ENCODE measurements at regions not wholly inside any gene's neighbourhood (a gene's known extent, or its start where the extent isn't known, plus 50 kb on each side); places are given as distances from the start of the nearest gene placed in this dataset.

- no peaks in the 10 kb centered on the region for H3K4me1 Mint-ChIP-seq
- Histone ChIP-seq H3K27me3 (ENCODE audit: control insufficient read depth, insufficient read depth, low read length, poor library complexity, severe bottlenecking) (no peaks in the 10 kb centered on the region), H3K27ac (ENCODE audit: low read depth, low read length) (no peak overlapping the region), H3K9me3 (ENCODE audit: control insufficient read depth, low read length) (no peaks in the 10 kb centered on the region), H3K36me3 (ENCODE audit: control insufficient read depth, insufficient read depth, low read length) (no peaks in the 10 kb centered on the region), H3K9ac (ENCODE audit: extremely low read depth, low read length, poor library complexity, severe bottlenecking) (no peak overlapping the region), H3K4me3 (ENCODE audit: low read length) (no peak overlapping the region), H3K4me1 (ENCODE audit: control insufficient read depth, insufficient read depth, low read length) (no peaks in the 10 kb centered on the region)
- no peak overlapping the region for H3K27ac Mint-ChIP-seq
- no peaks in the 10 kb centered on the region for H3K27me3 Mint-ChIP-seq (ENCODE audit: insufficient read depth)
- H3K9me3 Mint-ChIP-seq: peaks cover 7% of the 10 kb centered on the region
- no peak for TF ChIP-seq CTCF (conservative IDR thresholded peaks at IDR 0.05)
- no peaks in the 10 kb centered on the region for H3K36me3 Mint-ChIP-seq (ENCODE audit: low read depth)
- no peak overlapping the region for H3K4me3 Mint-ChIP-seq
- DNase-seq: no peak
- 71 to 83% methylated on average over 1 of the region's 1 CpG for WGBS, 2 experiments (ENCODE audit: insufficient coverage in 1 of 2, insufficient read length in 1 of 2)
Measured at GRCh38 chr1:194161591-194161990, 975.2 kb upstream of the B3GALT2 start.

- Histone ChIP-seq H3K9me3 (ENCODE audit: control insufficient read depth, low read length) (no peaks in the 10 kb centered on the region), H3K4me1 (ENCODE audit: control insufficient read depth, insufficient read depth, low read length) (no peaks in the 10 kb centered on the region), H3K27me3 (ENCODE audit: control insufficient read depth, insufficient read depth, low read length, poor library complexity, severe bottlenecking) (no peaks in the 10 kb centered on the region), H3K36me3 (ENCODE audit: control insufficient read depth, insufficient read depth, low read length) (no peaks in the 10 kb centered on the region), H3K27ac (ENCODE audit: low read depth, low read length) (no peak overlapping the region), H3K4me3 (ENCODE audit: low read length) (no peak overlapping the region), H3K9ac (ENCODE audit: extremely low read depth, low read length, poor library complexity, severe bottlenecking) (no peak overlapping the region)
- DNase-seq: no peak
- Mint-ChIP-seq H3K27ac (no peak overlapping the region), H3K27me3 (ENCODE audit: insufficient read depth) (no peaks in the 10 kb centered on the region), H3K9me3 (peaks cover 7% of the 10 kb centered on the region), H3K4me3 (no peak overlapping the region), H3K4me1 (no peaks in the 10 kb centered on the region), H3K36me3 (ENCODE audit: low read depth) (no peaks in the 10 kb centered on the region)
- TF ChIP-seq CTCF (conservative IDR thresholded peaks at IDR 0.05): peak; percentile 52
Measured at GRCh38 chr1:194159941-194160340, 973.5 kb upstream of the B3GALT2 start.

GRCh38 chr1:194155962-194156361 lies 969.5 kb upstream of the B3GALT2 start:
- no peaks in the 10 kb centered on the region for H3K27me3 ChIP-seq (ENCODE audit: control insufficient read depth, insufficient read depth, low read length, poor library complexity, severe bottlenecking)
- H3K4me1 ChIP-seq (ENCODE audit: control insufficient read depth, insufficient read depth, low read length): no peaks in the 10 kb centered on the region
- no peak overlapping the region for H3K9ac ChIP-seq (ENCODE audit: extremely low read depth, low read length, poor library complexity, severe bottlenecking)
- Mint-ChIP-seq H3K36me3 (ENCODE audit: low read depth) (no peaks in the 10 kb centered on the region), H3K9me3 (peaks cover 7% of the 10 kb centered on the region), H3K4me3 (no peak overlapping the region), H3K27ac (no peak overlapping the region), H3K27me3 (ENCODE audit: insufficient read depth) (no peaks in the 10 kb centered on the region), H3K4me1 (no peaks in the 10 kb centered on the region)
- no peaks in the 10 kb centered on the region for H3K9me3 ChIP-seq (ENCODE audit: control insufficient read depth, low read length)
- DNase-seq: no peak
- 60 to 80% methylated on average over 1 to 3 of the region's 3 CpGs for WGBS, 2 experiments (ENCODE audit: insufficient coverage in 1 of 2, insufficient read length in 1 of 2)
- no peak overlapping the region for H3K27ac ChIP-seq (ENCODE audit: low read depth, low read length)
- H3K4me3 ChIP-seq (ENCODE audit: low read length): no peak overlapping the region
- no peaks in the 10 kb centered on the region for H3K36me3 ChIP-seq (ENCODE audit: control insufficient read depth, insufficient read depth, low read length)
- no peak for TF ChIP-seq CTCF (conservative IDR thresholded peaks at IDR 0.05)
